ENCODE measurements at regions not wholly inside any gene's neighbourhood (a gene's known extent, or its start where the extent isn't known, plus 50 kb on each side); places are given as distances from the start of the nearest gene placed in this dataset.

- Histone ChIP-seq H3K36me3 (ENCODE audit: control insufficient read depth in 2 of 2, extremely low read depth in 1 of 2, insufficient read depth in 2 of 2, low read length in 2 of 2) (no peaks in the 10 kb centered on the region), H3K27ac (ENCODE audit: control insufficient read depth, insufficient read depth, low read length) (no peak overlapping the region), H3K9me3 (ENCODE audit: control insufficient read depth, low read depth, low read length) (no peaks in the 10 kb centered on the region), H2AFZ (ENCODE audit: control insufficient read depth, low read length) (no peak overlapping the region), H3K27me3 (ENCODE audit: control insufficient read depth, extremely low read depth, insufficient read depth, low read length) (no peaks in the 10 kb centered on the region), H3K4me1 (ENCODE audit: control insufficient read depth, extremely low read depth, insufficient read depth, low read length) (no peaks in the 10 kb centered on the region), H3K4me3 (ENCODE audit: control insufficient read depth in 2 of 3, extremely low read depth in 1 of 3, insufficient read depth in 2 of 3, low read depth in 1 of 3, low read length in 3 of 3) (no peak overlapping the region), H4K20me1 (ENCODE audit: control insufficient read depth, extremely low read depth, insufficient read depth, low read length) (no peaks in the 10 kb centered on the region), H3K9ac (ENCODE audit: control insufficient read depth, extremely low read depth, insufficient read depth, low read length) (no peak overlapping the region), H3K9me1 (ENCODE audit: control insufficient read depth, extremely low read depth, insufficient read depth, low read length) (no peaks in the 10 kb centered on the region), H3K79me2 (ENCODE audit: control insufficient read depth, insufficient read depth, low read length) (no peaks in the 10 kb centered on the region), H3K4me2 (ENCODE audit: control insufficient read depth, extremely low read depth, insufficient read depth, low read depth, low read length) (no peak overlapping the region)
- no peak for TF ChIP-seq EZH2 (IDR thresholded peaks at IDR 0.05; ENCODE audit: low read length)
- TF ChIP-seq, protein P1, sequence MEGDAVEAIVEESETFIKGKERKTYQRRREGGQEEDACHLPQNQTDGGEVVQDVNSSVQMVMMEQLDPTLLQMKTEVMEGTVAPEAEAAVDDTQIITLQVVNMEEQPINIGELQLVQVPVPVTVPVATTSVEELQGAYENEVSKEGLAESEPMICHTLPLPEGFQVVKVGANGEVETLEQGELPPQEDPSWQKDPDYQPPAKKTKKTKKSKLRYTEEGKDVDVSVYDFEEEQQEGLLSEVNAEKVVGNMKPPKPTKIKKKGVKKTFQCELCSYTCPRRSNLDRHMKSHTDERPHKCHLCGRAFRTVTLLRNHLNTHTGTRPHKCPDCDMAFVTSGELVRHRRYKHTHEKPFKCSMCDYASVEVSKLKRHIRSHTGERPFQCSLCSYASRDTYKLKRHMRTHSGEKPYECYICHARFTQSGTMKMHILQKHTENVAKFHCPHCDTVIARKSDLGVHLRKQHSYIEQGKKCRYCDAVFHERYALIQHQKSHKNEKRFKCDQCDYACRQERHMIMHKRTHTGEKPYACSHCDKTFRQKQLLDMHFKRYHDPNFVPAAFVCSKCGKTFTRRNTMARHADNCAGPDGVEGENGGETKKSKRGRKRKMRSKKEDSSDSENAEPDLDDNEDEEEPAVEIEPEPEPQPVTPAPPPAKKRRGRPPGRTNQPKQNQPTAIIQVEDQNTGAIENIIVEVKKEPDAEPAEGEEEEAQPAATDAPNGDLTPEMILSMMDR (optimal IDR thresholded peaks at IDR 0.05 in 1 of 3, IDR thresholded peaks at IDR 0.05 in 1 of 3, conservative IDR thresholded peaks at IDR 0.05 in 1 of 3; ENCODE audit: extremely low read depth in 1 of 3, insufficient read depth in 2 of 3, low read length in 3 of 3): no peak
- dilution Hi-C loops (cut with MboI; ENCODE audit: extremely low pct_ligation_motif_present, low sequenced_read_pairs): no loop called here
- DNase-seq (ENCODE audit: low read depth, low spot score): no peak
- no peak for FAIRE-seq
These were observed 81.8 kb upstream of the CPNE4 start for GRCh38 chr3:132116601-132117000.

DNA sequence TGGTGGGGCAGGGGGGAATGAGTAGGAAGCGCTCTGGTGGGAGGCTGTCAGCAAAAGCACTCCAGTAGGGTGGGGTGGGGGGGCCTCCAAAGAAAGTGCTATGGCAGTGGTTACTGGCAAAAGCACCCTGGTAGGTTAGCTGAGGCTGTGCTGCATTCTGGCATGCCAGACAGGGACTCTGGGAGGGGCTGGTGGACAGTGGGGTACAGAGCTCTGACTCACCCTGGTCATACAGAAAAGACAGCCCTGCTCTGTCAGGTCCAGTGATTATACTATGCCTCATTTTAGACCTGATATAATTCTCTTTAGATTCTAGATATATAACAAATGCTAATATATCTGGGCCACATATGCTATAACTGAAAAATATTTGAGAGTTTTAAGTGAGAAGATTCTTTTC, 82.8 kb upstream of the CPNE4 start:
- Histone ChIP-seq H3K79me2 (ENCODE audit: control insufficient read depth, insufficient read depth, low read length) (no peaks in the 10 kb centered on the region), H3K36me3 (ENCODE audit: control insufficient read depth in 2 of 2, extremely low read depth in 1 of 2, insufficient read depth in 2 of 2, low read length in 2 of 2) (no peaks in the 10 kb centered on the region), H3K9me1 (ENCODE audit: control insufficient read depth, extremely low read depth, insufficient read depth, low read length) (no peaks in the 10 kb centered on the region), H3K4me2 (ENCODE audit: control insufficient read depth, extremely low read depth, insufficient read depth, low read depth, low read length) (no peak overlapping the region), H3K9me3 (ENCODE audit: control insufficient read depth, low read depth, low read length) (no peaks in the 10 kb centered on the region), H3K9ac (ENCODE audit: control insufficient read depth, extremely low read depth, insufficient read depth, low read length) (no peak overlapping the region), H2AFZ (ENCODE audit: control insufficient read depth, low read length) (no peak overlapping the region), H3K27ac (ENCODE audit: control insufficient read depth, insufficient read depth, low read length) (no peak overlapping the region), H4K20me1 (ENCODE audit: control insufficient read depth, extremely low read depth, insufficient read depth, low read length) (no peaks in the 10 kb centered on the region), H3K4me1 (ENCODE audit: control insufficient read depth, extremely low read depth, insufficient read depth, low read length) (no peaks in the 10 kb centered on the region), H3K27me3 (ENCODE audit: control insufficient read depth, extremely low read depth, insufficient read depth, low read length) (no peaks in the 10 kb centered on the region), H3K4me3 (ENCODE audit: control insufficient read depth in 2 of 3, extremely low read depth in 1 of 3, insufficient read depth in 2 of 3, low read depth in 1 of 3, low read length in 3 of 3) (no peak overlapping the region)
- DNase-seq (ENCODE audit: low read depth, low spot score): no peak
- no peak for TF ChIP-seq EZH2 (IDR thresholded peaks at IDR 0.05; ENCODE audit: low read length)
- TF ChIP-seq, protein P1 (optimal IDR thresholded peaks at IDR 0.05 in 1 of 3, IDR thresholded peaks at IDR 0.05 in 1 of 3, conservative IDR thresholded peaks at IDR 0.05 in 1 of 3; ENCODE audit: extremely low read depth in 1 of 3, insufficient read depth in 2 of 3, low read length in 3 of 3): no peak
- FAIRE-seq: no peak
- dilution Hi-C loops (cut with MboI; ENCODE audit: extremely low pct_ligation_motif_present, low sequenced_read_pairs): no loop called here

All from keratinocyte (primary cell).